Colonic mucosa (tissue), 4 donors: ENCODE measurements at regions not wholly inside any gene's neighbourhood (a gene's known extent, or its start where the extent isn't known, plus 50 kb on each side); places are given as distances from the start of the nearest gene placed in this dataset.

Experiments
- DNase-seq: peaks from one replicate; pipeline ENCODE4 v3.0.0-alpha.2; 2020
- H3K27ac ChIP-seq: fragments of 200-600 bp; one replicate; pipeline ENCODE4 v1.8.0; 2021
- H3K27me3 ChIP-seq: fragments of 200-600 bp; one replicate; pipeline ENCODE4 v1.8.0; 2021
- H3K36me3 ChIP-seq: fragments of 200-600 bp; one replicate; pipeline ENCODE4 v1.8.0; 2021
- H3K4me1 ChIP-seq: fragments of 200-600 bp; one replicate; pipeline ENCODE4 v1.8.0; 2021; ENCODE audit warnings: mild to moderate bottlenecking
- H3K4me3 ChIP-seq: fragments of 200-600 bp; one replicate; pipeline ENCODE4 v1.8.0; 2021
- H3K9ac ChIP-seq, 2 donors: one replicate each; pipeline ENCODE4 v1.7.0; 2013; ENCODE audit warnings: control low read depth in 2 of 2, low read depth in 2 of 2, low read length in 2 of 2
- H3K9me3 ChIP-seq: fragments of 200-600 bp; one replicate; pipeline ENCODE4 v1.8.0; 2021
- CTCF ChIP-seq: fragments of 200-600 bp; IDR thresholded peaks from one replicate; pipeline ENCODE4 v1.8.0; 2022; ENCODE audit warnings: antibody characterized with exemption, mild to moderate bottlenecking
- intact Hi-C: fragments of 100-400 bp; cut with DNase I; formaldehyde crosslinking; loops from one replicate; pipeline ENCODE4 v1.14.1; 2022
- donor health status: healthy.
- donor health status: DM: no; HTN: no; CAD: no.
- donor health status: DM: no; HTN: no; CAD: no.

- H3K27me3 ChIP-seq: no peaks in the 10 kb centered on the region
- no peak for TF ChIP-seq CTCF
- no peaks in the 10 kb centered on the region for H3K9me3 ChIP-seq
- no peaks in the 10 kb centered on the region for H3K4me1 ChIP-seq
- no peak overlapping the region for H3K9ac ChIP-seq
- H3K27ac ChIP-seq: no peak overlapping the region
- H3K4me3 ChIP-seq: no peak overlapping the region
- no peak for DNase-seq
- intact Hi-C loops: no loop called here
- H3K36me3 ChIP-seq: no peaks in the 10 kb centered on the region
Observed at GRCh38 chr12:115183752-115184151, 499.8 kb upstream of the TBX3 start.

DNA sequence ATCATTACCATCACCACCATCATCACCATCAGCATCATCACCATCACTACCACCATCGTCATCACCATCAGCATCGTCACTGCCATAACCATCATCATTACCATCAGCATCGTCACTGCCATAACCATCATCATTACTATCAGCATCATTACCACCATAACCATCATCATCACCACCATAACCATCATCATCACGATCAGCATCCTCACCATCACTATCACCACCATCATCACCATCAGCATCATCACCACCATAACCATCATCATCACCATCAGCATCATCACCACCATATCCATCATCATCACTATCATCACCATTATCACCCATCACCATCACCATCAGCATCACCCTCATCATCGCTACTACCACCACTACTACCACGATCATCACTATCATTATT is 493.9 kb upstream of the TBX3 start:
- no peak for DNase-seq
- TF ChIP-seq CTCF: no peak
- intact Hi-C loops: no loop called here
- no peaks in the 10 kb centered on the region for H3K4me1 ChIP-seq
- H3K9ac ChIP-seq: no peak overlapping the region
- H3K4me3 ChIP-seq: no peak overlapping the region
- H3K27ac ChIP-seq: no peak overlapping the region
- no peaks in the 10 kb centered on the region for H3K36me3 ChIP-seq
- H3K9me3 ChIP-seq: no peaks in the 10 kb centered on the region
- no peaks in the 10 kb centered on the region for H3K27me3 ChIP-seq

GRCh38 chr12:115176741-115177400 is 492.9 kb upstream of the TBX3 start:
- no peaks in the 10 kb centered on the region for H3K27me3 ChIP-seq

DNA sequence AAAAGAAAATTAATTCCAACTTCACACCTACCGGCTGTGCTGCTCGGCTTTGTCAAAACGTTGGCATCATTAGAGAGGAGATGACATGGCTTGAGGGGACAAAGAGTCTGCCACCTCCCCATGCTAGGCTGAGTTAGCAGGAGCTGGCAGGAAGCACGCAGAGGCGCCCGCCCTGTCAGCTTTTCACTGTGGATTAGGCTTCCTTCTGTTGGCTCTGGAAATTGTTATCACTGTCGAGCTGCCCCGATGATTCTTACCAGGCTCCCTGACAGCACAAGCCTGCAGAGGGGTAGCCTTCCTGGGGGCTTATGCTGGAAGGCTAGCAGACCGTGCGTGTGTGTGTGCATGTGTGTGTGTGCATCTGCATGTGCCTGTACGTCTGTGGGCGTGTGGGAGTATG is 490.9 kb upstream of the TBX3 start:
- TF ChIP-seq CTCF: no peak
- Histone ChIP-seq H3K27ac (no peak overlapping the region), H3K4me1 (no peaks in the 10 kb centered on the region), H3K27me3 (no peaks in the 10 kb centered on the region), H3K4me3 (no peak overlapping the region), H3K36me3 (no peaks in the 10 kb centered on the region), H3K9me3 (no peaks in the 10 kb centered on the region), H3K9ac (no peak overlapping the region)
- intact Hi-C loops: no loop called here
- DNase-seq: no peak

More at GRCh38 chr12:115176741-115177400, 492.9 kb upstream of the TBX3 start:
- Histone ChIP-seq H3K27ac (no peak overlapping the region), H3K4me1 (no peaks in the 10 kb centered on the region), H3K9ac (no peak overlapping the region), H3K9me3 (no peaks in the 10 kb centered on the region), H3K4me3 (no peak overlapping the region), H3K36me3 (no peaks in the 10 kb centered on the region)
- no peak for DNase-seq
- no peak for TF ChIP-seq CTCF
- intact Hi-C loops: no loop called here

- Histone ChIP-seq H3K4me1 (no peaks in the 10 kb centered on the region), H3K27me3 (no peaks in the 10 kb centered on the region), H3K9me3 (no peaks in the 10 kb centered on the region), H3K9ac (no peak overlapping the region), H3K36me3 (no peaks in the 10 kb centered on the region), H3K4me3 (no peak overlapping the region), H3K27ac (no peak overlapping the region)
- TF ChIP-seq CTCF: no peak
- intact Hi-C loops: no loop called here
- no peak for DNase-seq
Observed at GRCh38 chr12:115172521-115172920, 488.5 kb upstream of the TBX3 start.
